GM21528 (cell line): ENCODE measurements at regions not wholly inside any gene's neighbourhood (a gene's known extent, or its start where the extent isn't known, plus 50 kb on each side); places are given as distances from the start of the nearest gene placed in this dataset.

Experiments
- ATAC-seq: cut with Tn5 transposase; IDR thresholded peaks from one replicate; pipeline ENCODE4 v1.9.1; 2021; ENCODE audit warnings: mild to moderate bottlenecking, moderate library complexity; ENCODE audit not compliant: unreplicated experiment, low FRiP score

- ATAC-seq = no peak
Measured at GRCh38 chr18:8942909-8943545, 159.5 kb upstream of the NDUFV2 start.

GRCh38 chr18:8943900-8944870 is 158.3 kb upstream of the NDUFV2 start:
- ATAC-seq = no peak

- ATAC-seq = no peak
Measured at GRCh38 chr18:8944871-8945245, 157.6 kb upstream of the NDUFV2 start.

GRCh38 chr18:8945514-8945913 is 157.0 kb upstream of the NDUFV2 start:
- no peak for ATAC-seq

GRCh38 chr18:8946066-8946838 is 156.2 kb upstream of the NDUFV2 start:
- ATAC-seq = no peak

- no peak for ATAC-seq
Measured at GRCh38 chr18:8947566-8947965, 154.9 kb upstream of the NDUFV2 start.

- no peak for ATAC-seq
Measured at GRCh38 chr18:8948011-8948410, 154.5 kb upstream of the NDUFV2 start.

GRCh38 chr18:8948471-8949149 is 153.9 kb upstream of the NDUFV2 start:
- no peak for ATAC-seq

GRCh38 chr18:8949206-8949605 is 153.3 kb upstream of the NDUFV2 start:
- no peak for ATAC-seq

GRCh38 chr18:8951491-8951890 is 151.0 kb upstream of the NDUFV2 start:
- no peak for ATAC-seq

- ATAC-seq = no peak
Measured at GRCh38 chr18:8952174-8952573, 150.3 kb upstream of the NDUFV2 start.

GRCh38 chr18:8952769-8953760 is 149.4 kb upstream of the NDUFV2 start:
- no peak for ATAC-seq

- ATAC-seq = no peak
Measured at GRCh38 chr18:8957731-8958130, 144.8 kb upstream of the NDUFV2 start.

- no peak for ATAC-seq
Measured at GRCh38 chr18:8958660-8959059, 143.8 kb upstream of the NDUFV2 start.

GRCh38 chr18:8959551-8960135 is 142.9 kb upstream of the NDUFV2 start:
- no peak for ATAC-seq

GRCh38 chr18:8960740-8961657 is 141.5 kb upstream of the NDUFV2 start:
- ATAC-seq = no peak

GRCh38 chr18:8962192-8962779 is 140.2 kb upstream of the NDUFV2 start:
- ATAC-seq = no peak
